GM19043 (cell line): ENCODE measurements at regions not wholly inside any gene's neighbourhood (a gene's known extent, or its start where the extent isn't known, plus 50 kb on each side); places are given as distances from the start of the nearest gene placed in this dataset.

Experiments
- ATAC-seq: cut with Tn5 transposase; IDR thresholded peaks from one replicate; pipeline ENCODE4 v1.9.1; 2021; ENCODE audit warnings: low read depth; ENCODE audit not compliant: unreplicated experiment

DNA sequence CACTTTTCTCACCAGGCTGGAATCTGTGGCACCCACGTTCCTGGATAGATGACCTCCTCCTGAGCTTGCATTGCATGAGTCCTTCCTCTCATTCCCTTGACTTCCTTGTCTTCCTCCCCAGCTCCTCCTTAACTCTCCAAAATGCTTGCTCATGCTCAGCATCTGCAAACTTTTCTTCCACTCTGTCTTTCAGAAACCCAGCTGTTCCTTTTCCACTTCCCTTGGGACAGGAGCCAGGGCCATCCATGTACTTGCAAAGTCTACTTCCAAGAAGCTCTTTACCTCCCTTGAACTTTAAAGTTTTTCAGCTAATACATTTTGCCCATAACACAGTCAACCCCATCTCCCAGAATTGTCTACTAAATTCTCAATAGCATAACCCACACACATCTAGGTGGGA, 861.7 kb downstream of the QKI start:
- no peak for ATAC-seq

DNA sequence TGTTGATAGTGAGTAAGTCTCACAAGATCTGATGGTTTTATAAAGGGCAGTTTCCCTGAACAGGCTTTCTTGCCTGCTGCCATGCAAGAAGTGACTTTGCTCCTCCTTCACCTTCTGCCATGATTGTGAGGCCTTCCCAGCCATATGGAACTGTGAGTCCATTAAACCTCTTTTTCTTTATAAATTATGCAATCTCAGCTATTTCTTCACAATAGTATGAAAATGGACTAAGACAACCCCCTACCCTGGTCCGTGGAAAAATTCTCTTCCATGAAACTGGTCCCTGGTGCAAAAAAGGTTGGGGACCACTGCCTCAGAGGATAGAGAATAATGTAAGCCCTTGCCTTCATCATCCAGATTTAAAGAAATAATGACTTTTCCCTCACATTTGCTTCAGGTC, 861.3 kb downstream of the QKI start:
- no peak for ATAC-seq

DNA sequence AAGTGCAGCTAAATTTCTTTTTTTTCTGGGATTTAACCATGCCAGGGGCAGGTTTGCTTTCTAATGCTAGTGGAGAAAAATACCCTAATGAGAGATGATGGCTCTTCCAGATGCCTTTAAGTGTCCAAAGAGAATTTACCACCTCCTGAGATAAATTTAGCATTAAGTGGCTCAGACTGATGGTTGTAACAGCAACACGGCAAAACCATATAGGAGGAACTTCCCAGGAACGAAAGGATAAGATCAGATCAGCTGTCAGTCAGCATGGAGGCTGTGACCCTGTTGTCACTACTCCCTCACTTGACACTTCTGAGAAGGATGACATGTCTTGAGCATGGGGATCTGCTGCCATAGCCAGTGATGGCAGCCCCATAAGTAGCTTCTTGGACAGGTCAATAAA, 860.0 kb downstream of the QKI start:
- no peak for ATAC-seq

DNA sequence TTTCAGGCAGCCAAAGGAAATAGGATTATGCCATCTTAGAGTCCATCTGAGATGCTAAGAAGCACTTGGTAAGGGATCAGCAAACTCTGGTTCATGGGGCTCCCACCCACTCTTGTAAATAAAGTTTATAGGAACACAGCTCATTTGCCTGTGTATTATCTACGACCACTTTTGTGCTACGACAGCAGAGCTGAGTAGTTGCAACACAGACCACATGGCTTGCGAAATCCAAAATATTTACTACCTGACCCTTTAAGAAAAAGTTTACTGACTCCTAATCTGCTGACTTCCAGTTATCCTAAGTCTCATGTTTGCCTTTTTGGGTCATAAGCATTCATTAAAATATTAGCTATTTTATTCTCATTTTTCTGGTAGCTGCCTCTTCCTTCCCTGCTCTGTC, 859.0 kb downstream of the QKI start:
- no peak for ATAC-seq

DNA sequence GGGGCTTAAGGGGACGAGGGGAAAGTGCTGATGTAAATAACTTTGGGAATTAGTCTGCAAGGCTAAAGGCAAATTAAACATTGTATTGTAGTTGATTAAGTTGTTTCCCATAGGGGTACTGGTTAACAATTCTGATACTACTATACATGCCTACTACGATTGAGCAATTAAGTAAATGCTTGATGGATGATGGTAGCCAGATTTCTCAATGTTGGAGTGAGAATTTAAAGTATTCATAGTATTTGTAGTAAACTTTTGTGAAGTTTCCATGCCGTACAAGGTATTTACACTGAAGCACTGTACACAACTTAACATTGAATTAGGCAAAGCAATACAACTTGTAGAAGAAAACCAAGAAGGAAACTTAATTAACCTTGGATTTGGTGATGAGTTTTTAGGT, 852.3 kb downstream of the QKI start:
- no peak for ATAC-seq

DNA sequence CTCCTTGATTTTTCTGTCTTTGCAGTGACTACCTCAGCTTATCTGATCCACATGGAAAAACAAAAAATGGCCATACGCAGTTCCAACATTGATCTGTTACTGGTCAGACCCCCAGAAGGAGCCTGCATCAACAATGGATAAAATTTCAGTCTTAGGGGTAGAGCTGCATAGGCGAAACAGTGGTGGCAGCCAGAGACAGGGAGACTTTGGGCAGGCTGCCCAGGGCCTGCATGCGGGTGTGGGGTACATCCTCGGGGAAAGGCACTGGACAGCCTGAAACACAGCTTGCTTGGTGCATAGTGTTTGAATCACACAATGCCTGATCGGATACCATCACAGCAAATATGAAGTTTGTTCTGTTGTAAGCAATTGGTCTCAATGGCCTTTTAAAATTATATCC, 847.8 kb downstream of the QKI start:
- ATAC-seq = no peak

DNA sequence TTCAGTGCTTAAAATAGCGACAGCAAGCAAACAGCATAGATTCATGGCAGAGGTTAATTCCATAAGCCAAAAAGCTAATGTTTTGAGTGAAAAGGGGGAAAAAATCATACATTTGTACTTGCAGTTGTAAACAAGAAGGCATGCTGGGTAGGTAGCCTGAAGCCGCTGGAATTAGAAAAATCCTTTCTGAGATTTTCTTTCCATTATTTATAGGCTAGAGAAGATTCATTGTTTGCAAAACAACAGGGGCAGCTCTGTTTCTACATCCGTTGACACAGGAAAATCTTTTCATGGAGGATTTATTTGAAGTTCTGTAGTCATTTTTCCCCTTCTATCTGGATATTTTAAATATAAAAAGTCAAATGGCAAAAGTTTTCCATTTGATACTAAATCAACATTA, 843.9 kb downstream of the QKI start:
- no peak for ATAC-seq

DNA sequence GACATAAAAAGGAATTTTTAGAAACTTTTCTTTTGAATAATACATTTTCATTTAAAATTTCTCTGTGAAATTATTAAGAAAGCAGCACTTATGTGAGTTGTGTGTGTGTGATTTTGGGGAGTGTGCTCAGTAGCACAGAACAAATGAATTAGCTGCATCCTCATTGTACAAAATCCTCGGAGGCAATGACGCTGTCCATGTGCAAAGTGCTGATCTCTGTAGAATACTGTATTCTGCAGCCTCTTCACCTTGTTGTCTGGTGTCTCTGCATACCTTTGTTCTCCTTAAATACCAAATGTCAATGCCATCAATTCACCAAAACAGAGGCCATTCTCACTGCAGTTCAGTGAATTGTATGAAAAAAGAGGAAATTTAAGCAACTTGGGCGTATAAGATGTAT, 838.4 kb downstream of the QKI start:
- ATAC-seq = no peak

DNA sequence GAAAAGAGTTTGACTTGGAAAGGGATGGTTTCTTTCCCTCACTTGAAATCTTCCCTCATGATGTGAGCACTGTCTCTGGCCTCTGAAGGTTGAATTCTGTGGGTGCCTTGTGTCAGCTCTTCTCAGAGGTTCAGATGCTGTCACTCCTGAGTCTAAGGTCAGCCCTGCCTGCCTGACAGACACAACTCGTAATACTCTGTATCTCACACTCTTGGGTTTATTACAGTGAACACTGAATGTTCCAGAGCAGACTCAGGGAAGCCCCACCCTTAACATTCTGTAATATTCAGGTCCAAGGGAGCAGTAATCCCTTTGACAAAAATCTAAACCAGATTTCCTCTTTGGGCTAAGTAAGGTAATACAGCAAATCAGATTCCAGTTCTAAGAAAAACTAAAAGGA, 837.8 kb downstream of the QKI start:
- ATAC-seq = no peak

DNA sequence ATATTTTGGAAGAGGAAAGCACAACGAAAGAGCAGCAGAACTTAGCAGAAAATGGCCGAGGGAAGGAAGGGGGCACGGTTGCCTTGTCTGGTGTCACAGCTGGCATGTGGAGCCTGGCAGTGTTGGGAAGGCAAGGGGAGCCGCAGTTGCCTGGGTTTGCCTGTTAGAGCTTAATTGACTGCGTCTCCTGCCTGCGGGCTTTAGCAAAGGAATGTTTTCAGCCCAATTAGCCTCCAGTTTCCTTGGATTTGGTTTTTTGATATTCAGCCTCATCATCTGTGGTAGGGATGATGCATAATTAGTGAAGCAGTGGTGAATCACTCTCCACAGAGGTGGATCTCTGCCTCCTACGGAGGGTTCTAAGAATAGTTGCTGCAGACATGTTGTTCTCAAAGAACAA, 832.6 kb downstream of the QKI start:
- ATAC-seq = no peak

DNA sequence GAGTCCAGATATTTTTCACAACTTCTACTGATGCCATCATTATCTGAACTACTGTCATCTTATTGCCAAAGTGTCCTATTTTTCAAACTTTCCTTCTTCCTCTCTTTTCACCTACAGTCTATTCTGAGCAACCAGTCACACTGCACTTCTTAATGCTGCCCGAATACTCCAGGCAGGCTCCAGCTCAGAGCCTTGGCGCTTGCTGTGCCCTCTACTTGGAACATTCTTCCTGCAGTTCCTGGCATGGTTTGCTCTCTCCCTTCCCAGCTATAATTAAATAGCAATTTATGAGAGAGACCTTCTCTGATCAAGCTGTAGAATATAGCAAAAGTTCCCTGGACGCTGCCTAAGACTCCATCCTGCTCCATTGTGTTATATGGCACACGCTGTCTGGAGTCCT, 831.6 kb downstream of the QKI start:
- no peak for ATAC-seq

DNA sequence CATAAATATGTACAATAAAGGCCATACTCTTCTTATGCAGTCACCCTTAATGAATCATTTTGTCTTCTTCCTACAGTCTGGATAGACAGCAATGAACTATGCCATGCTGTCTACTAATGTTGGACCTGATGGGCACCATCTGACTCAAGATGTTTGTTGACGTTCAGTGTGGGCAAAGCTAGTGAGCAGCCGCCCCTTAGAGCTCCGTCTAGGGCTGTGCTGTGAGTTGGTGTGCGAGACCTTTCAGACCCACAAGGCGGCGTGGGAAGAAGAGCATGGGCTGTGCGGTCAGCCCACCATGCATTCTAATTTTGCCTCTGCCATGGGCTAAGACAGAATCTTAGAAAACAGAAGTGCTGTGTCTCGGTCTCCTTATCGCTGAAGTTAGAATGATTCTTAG, 829.4 kb downstream of the QKI start:
- ATAC-seq = no peak

DNA sequence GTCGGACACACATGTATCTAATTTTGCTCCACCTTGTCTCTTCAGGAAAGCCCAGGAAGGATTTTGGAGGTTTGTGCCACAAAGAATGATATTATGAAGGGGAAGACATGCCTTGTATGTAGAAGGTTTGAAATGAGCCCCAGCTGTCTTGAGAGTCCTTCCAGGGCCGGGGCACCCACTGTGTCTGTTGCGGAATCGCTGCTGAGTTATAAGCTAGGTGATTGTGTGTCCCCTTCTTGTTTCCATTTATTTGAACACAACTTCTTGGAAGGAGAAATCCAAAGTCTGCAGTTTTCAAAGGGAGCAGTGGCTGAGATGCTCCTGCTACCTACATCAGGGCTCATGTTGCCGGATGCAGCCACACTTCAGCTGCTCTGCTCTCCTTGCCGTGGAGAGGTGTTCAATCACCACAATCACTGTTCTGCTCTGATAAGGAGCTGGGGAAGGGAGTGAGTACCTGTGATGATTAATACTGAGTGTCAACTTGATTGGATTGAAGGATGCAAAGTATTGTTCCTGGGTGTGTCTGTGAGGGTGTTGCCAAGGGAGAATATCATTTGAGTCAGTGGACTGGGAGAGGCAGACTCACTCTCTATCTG, 828.6 kb downstream of the QKI start:
- ATAC-seq = no peak

DNA sequence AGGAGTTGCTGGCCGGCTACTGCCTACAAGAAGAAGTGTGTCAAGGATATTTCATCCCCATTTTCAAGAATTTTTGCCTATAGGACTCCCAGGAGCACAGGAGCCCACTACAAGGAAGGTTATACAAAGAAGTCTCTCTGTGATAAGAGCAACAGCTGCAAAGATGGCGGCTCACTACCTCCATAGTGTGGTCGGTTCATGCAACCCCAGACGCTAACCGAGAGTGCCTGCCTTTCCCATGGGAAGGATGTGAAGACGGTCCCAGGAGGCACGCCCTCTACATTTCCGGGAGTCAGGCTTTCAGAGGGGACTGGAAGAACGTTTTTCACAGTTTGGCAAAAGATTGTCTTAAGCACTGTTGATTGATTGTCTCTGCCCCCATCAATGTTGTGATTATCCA, 816.3 kb downstream of the QKI start:
- ATAC-seq = no peak

DNA sequence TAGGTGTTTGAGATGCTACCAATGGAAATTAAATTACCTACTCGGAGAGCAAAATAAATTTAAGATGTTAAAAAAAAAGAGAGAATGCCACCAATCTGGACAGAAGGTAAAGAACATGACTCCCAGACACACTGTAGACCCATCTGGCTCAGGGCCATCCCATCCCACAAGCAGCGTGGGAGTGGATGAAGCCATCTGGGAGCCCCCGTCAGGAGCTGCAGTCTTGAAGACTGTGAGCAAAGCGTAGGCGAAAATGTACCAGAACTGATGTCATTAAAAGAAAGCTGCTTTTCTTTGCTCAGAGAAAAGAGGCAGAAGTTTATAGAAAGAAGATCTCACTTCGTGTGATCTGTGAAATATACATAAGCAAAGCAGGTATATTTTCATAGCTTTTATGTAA, 815.7 kb downstream of the QKI start:
- no peak for ATAC-seq

DNA sequence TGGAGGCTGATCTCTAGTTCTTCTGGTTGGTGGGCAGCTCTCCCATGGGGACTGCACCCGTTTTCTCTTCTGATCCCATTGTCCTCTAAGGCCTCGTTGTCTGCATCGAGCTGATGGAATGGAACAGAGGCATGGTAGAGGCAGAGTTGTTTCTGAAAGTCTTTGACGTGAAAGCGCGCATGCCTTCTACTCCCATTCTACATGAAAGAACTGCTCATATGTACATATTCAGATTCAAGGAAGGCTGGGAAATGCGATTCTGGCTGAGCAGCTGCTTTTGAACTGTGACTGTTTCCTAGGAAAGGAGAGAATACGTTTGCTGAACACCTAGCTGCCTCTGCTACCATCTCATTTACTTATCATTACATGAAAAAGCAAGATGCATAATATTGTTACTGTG, 815.2 kb downstream of the QKI start:
- no peak for ATAC-seq

DNA sequence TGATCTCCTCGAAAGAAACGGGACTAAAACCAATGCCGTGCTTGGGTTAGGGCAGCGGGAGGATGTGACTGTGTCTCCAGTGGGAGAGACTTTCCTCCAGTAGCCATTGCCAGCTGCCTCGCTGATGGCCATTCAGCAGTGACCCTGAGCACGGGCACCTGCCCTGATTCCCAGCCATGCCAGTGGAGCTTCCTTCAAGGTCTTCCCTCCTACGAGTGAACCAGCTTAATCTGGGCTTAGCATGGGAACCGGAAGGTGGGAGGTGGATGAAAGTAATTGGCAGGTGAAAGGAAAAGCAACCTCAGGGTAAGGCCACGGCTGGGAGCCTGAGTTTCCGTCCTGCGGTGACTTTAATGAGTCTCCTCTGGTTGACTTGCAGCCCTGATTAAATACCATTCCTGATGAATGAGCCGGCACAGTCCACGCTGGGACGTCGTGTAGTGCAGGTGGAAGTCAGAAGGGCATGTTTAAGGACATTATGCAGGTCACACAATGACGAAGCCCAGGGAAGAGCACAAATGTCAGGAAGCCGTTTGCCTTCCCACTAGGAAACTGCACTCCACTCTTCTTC, 813.5 kb downstream of the QKI start:
- ATAC-seq = no peak

DNA sequence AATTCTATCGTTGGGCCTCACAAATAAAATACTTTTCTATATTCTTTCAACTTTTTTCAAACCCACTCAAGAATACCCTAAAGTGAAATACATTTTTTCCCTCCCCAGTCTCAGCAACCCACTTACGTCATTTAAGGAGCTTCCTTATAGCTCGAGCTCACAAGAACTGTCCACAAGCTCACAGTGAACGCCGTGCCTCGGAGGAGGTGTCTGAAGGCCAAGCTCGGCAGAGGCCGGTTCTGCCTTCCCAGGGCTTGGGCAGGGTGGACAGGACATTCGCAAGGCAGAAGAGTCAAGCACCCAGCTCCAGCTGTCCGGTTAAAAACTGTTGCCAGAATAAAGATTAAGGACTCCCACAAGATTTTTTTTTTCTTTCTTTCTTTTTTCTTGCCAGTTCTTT, 802.3 kb downstream of the QKI start:
- ATAC-seq = no peak

DNA sequence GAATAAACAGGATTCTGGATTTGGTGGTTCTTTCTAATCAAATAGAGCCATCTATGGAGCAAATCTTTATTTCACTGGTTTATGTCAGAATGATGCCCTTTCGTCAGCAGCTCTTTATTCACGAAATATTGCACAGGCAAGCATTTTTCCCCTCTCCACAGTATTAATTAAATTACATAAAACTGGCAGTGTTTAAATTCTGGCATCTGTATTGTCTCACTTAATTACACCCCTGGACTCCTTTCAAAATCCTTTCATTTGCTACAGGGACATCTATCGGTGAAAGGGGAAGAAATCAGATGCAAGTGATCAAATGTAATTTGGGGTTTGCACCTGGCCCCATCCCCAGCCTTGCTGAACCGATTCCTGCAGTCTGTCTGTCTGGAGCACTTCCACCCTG, 801.9 kb downstream of the QKI start:
- ATAC-seq = no peak

DNA sequence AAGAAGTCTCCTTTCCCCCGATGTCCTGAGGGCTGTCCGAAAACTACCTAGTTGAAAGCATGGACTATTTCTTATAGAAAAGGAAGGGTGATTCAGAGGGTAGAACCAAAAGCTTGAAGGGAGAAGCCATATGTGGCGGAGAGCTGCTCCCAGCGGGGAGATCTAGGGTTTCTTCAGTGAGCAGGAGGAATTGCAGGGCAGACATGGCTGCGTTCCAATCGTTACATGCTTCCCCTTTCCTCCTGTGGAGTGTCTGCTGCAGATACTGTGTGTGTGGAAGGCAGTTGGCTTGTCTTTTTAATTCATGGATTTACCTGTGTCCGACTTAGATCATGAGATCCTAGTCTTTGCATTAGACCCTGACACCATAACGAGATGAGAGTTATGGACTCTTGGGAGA, 799.5 kb downstream of the QKI start:
- no peak for ATAC-seq

DNA sequence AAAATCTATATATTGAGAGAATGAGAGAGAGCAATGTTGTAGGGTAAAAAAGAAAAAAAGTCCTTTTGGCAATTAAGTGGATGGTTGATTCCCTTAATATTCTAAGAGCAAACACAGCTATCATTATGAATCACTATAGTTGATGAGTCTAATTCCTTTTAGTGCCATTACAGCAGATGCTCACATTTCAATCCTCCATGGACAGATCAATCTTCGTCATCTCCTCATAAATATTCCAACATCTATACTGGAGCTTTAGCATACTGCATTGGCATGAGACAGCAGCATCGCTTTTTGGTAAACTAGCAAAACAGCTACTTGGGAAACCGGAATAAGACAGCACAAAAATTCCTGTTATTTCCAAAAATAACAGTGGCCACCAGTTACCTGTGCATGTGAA, 796.7 kb downstream of the QKI start:
- ATAC-seq = no peak

DNA sequence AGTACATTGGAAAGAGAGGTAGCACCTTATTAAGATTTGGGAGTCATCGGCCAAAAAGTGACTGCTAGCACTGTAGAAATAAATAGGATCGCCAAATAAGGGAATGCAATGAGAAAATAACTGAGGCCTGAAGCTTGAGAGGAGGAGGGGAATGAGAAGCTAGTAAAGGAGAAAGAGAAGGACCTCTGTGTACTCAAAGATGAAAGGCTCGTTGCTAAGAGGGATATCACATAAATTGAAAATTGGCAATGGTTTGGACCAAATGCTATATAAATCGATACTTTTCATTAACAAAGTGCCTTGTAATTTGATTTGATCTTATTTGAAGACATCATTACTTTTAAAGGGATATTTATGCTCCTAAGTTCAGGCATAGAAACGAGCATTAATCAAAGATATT, 796.3 kb downstream of the QKI start:
- ATAC-seq = no peak

DNA sequence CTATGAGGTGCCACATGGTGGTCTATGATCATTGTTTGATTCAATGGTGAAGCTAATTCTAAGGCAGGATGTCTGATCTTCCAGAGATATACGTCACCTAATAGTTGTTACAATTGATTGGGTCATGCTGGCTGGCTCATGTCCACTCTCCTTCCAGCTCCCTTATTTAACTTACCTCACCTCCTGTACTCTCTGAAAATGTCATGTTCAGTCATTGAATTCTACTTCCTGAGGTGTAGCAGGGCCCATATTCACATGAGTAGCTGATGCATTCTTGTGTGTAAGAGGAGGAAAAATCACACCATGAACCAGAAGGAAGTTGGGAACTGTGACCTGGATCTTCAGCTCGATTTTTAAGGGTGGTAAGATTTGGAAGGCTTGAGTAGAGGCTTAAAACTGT, 795.8 kb downstream of the QKI start:
- ATAC-seq = no peak
